Fibroblast of lung (primary cell): ENCODE measurements at regions not wholly inside any gene's neighbourhood (a gene's known extent, or its start where the extent isn't known, plus 50 kb on each side); places are given as distances from the start of the nearest gene placed in this dataset.

Source experiments
- DNase-seq, 2 donors: peaks; one replicate each; pipeline versions ENCODE4 v3.0.0 to v3.0.0-alpha.2; 2010; ENCODE audit warnings: low read depth in 2 of 2
- H2AFZ ChIP-seq: 2 replicates; pipeline ENCODE4 v1.5.1; 2012; ENCODE audit warnings: low read length, control low read depth, inconsistent platforms
- H3K27ac ChIP-seq: 2 replicates; pipeline ENCODE4 v1.5.1; 2011; ENCODE audit warnings: low read length, control low read depth; ENCODE audit not compliant: insufficient read depth
- H3K27me3 ChIP-seq: 2 replicates; pipeline ENCODE4 v1.5.1; 2011; ENCODE audit warnings: mild to moderate bottlenecking, low read length; ENCODE audit not compliant: control insufficient read depth, insufficient read depth
- H3K36me3 ChIP-seq: 2 replicates; pipeline ENCODE4 v1.5.1; 2011; ENCODE audit warnings: low read length; ENCODE audit not compliant: control insufficient read depth, insufficient read depth
- H3K4me1 ChIP-seq: 2 replicates; pipeline ENCODE4 v1.5.1; 2011; ENCODE audit warnings: low read length; ENCODE audit not compliant: control insufficient read depth, insufficient read depth; ENCODE audit errors: extremely low read depth
- H3K4me2 ChIP-seq: 2 replicates; pipeline ENCODE4 v1.5.1; 2011; ENCODE audit warnings: low read length, control low read depth; ENCODE audit not compliant: insufficient read depth; ENCODE audit errors: extremely low read depth
- H3K4me3 ChIP-seq, 4 experiments: fragments of 200-600 bp in 1 of 4; sonication (generic) in 1 of 4; replicated peaks in 1 of 4; 2 replicates each; pipeline ENCODE4 v1.5.1; 2011 to 2016; ENCODE audit warnings: low read length in 4 of 4, low read depth in 3 of 4, mild to moderate bottlenecking in 3 of 4, control low read depth in 2 of 4, inconsistent platforms in 1 of 4, mixed read lengths in 1 of 4; ENCODE audit not compliant: insufficient read depth in 1 of 4; ENCODE audit errors: control extremely low read depth in 1 of 4
- H3K79me2 ChIP-seq: 2 replicates; pipeline ENCODE4 v1.5.1; 2012; ENCODE audit warnings: mild to moderate bottlenecking, low read length, inconsistent platforms; ENCODE audit not compliant: control insufficient read depth, insufficient read depth
- H3K9ac ChIP-seq: 2 replicates; pipeline ENCODE4 v1.5.1; 2011; ENCODE audit warnings: mild to moderate bottlenecking, low read length, control low read depth; ENCODE audit not compliant: insufficient read depth
- H3K9me3 ChIP-seq: 2 replicates; pipeline ENCODE4 v1.5.1; 2012; ENCODE audit warnings: low read depth, low read length; ENCODE audit not compliant: control insufficient read depth, insufficient read depth
- H4K20me1 ChIP-seq: 2 replicates; pipeline ENCODE4 v1.5.1; 2011; ENCODE audit warnings: low read length; ENCODE audit not compliant: control insufficient read depth, insufficient read depth; ENCODE audit errors: extremely low read depth
- EZH2 ChIP-seq: IDR thresholded peaks from 2 replicates; pipeline ENCODE4 v1.5.1; 2012; ENCODE audit warnings: low read length, control low read depth, mild to moderate bottlenecking; ENCODE audit errors: missing control alignments
- TF ChIP-seq, protein P1 (sequence below), 2 donors: IDR thresholded peaks in 1 of 2; conservative IDR thresholded peaks in 1 of 2; 1 replicate in 1 of 2; 2 replicates in 1 of 2; pipeline ENCODE4 v1.5.1; 2011 to 2012; ENCODE audit warnings: low read length in 2 of 2, control low read depth in 1 of 2, inconsistent platforms in 1 of 2, low read depth in 1 of 2, mild to moderate bottlenecking in 1 of 2

DNA sequence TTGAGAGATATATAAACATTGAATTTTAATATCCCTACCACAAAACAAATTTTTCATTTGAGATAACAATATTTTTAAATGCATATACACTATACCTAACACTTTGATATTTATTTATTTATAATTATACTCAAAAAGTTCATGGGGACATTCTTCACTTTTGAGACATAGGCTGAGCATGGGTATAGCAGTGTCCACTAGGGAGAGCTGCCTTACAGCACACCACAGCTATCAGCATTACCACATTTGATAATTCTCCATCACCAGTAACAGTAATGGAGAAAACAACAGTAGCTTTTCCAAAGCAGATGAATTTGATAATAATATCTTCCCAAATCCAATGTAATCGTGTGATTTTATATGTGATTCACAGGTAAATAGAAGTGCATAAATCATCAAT lies 626.1 kb downstream of the DACH1 start:
- no peaks in the 10 kb centered on the region for H3K27me3 ChIP-seq
- H3K4me1 ChIP-seq = no peaks in the 10 kb centered on the region
- H3K4me2 ChIP-seq = no peak overlapping the region
- H3K9ac ChIP-seq = no peak overlapping the region
- H2AFZ ChIP-seq = no peak overlapping the region
- no peaks in the 10 kb centered on the region for H3K9me3 ChIP-seq
- H3K36me3 ChIP-seq = no peaks in the 10 kb centered on the region
- TF ChIP-seq, protein P1, sequence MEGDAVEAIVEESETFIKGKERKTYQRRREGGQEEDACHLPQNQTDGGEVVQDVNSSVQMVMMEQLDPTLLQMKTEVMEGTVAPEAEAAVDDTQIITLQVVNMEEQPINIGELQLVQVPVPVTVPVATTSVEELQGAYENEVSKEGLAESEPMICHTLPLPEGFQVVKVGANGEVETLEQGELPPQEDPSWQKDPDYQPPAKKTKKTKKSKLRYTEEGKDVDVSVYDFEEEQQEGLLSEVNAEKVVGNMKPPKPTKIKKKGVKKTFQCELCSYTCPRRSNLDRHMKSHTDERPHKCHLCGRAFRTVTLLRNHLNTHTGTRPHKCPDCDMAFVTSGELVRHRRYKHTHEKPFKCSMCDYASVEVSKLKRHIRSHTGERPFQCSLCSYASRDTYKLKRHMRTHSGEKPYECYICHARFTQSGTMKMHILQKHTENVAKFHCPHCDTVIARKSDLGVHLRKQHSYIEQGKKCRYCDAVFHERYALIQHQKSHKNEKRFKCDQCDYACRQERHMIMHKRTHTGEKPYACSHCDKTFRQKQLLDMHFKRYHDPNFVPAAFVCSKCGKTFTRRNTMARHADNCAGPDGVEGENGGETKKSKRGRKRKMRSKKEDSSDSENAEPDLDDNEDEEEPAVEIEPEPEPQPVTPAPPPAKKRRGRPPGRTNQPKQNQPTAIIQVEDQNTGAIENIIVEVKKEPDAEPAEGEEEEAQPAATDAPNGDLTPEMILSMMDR (conservative IDR thresholded peaks at IDR 0.05 in 1 of 2, IDR thresholded peaks at IDR 0.05 in 1 of 2; ENCODE audit: low read depth in 1 of 2, low read length in 2 of 2) = peak; percentile 36 to 77
- TF ChIP-seq EZH2 = no peak
- no peak overlapping the region for H3K4me3 ChIP-seq
- no peaks in the 10 kb centered on the region for H3K79me2 ChIP-seq
- peak; percentile 19 to 59 for DNase-seq
- no peaks in the 10 kb centered on the region for H4K20me1 ChIP-seq
- no peak overlapping the region for H3K27ac ChIP-seq

DNA sequence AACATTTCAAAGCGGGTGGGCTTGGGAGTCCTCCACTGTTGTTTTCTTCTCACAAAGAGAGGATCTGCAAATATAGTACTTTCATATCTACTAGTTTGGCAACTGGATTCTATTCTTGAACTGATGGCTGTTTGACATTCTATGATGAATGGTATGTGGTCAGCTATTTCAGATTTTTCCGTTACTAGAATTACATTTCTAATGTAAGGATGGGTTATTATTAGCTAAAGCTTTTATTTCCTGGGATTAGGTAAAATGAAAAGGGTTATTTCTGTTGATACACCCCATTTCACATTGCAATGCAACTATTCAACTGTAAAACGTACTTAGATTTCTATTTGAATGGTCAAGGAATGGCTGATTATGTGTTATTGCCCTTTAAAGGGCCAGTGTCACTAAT lies 629.7 kb downstream of the DACH1 start:
- TF ChIP-seq, protein P1 (conservative IDR thresholded peaks at IDR 0.05 in 1 of 2, IDR thresholded peaks at IDR 0.05 in 1 of 2; ENCODE audit: low read depth in 1 of 2, low read length in 2 of 2) = no peak
- no peak for TF ChIP-seq EZH2
- Histone ChIP-seq H3K9me3 (no peaks in the 10 kb centered on the region), H3K9ac (no peak overlapping the region), H3K4me3 (no peak overlapping the region), H4K20me1 (no peaks in the 10 kb centered on the region), H3K4me2 (no peak overlapping the region), H3K79me2 (no peaks in the 10 kb centered on the region), H3K27ac (no peak overlapping the region), H3K27me3 (no peaks in the 10 kb centered on the region), H3K36me3 (no peaks in the 10 kb centered on the region), H3K4me1 (no peaks in the 10 kb centered on the region), H2AFZ (no peak overlapping the region)
- no peak for DNase-seq

DNA sequence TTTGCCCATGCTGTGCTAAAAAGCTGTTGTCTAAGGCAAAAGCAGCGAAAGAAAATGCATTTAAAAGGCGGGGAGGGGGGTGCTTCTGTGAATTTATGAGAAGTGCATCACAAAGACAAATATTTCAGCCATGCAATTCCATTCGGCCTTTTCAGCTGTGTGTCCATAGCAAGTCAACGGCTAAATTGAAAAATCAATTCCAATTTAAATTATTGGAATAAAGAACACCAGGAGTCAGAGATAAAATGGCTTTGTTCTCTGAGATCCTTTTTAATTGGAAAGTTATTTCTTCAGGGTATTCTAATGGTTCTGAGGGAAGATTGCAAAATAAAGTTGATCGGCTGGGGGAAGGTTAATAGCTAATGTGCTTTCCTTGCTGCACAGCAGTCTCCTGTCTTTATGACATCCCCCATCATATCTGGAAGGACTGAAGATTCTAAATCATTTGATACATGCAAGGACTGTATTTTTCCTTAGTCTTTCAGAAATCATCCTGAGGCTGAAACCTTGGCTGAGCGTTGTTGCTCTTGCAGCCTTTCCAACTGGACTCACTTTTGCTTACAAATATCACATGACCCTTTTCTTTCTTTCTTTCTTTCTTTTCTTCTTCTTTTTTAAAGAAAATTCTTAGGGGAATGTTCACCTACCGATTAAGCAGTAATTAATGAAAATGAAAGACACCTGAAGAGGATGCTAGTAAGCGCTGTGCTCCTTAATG lies 647.1 kb downstream of the DACH1 start:
- no peak overlapping the region for H3K27ac ChIP-seq
- TF ChIP-seq, protein P1 (conservative IDR thresholded peaks at IDR 0.05 in 1 of 2, IDR thresholded peaks at IDR 0.05 in 1 of 2; ENCODE audit: low read depth in 1 of 2, low read length in 2 of 2) = no peak
- no peaks in the 10 kb centered on the region for H3K9me3 ChIP-seq
- no peaks in the 10 kb centered on the region for H4K20me1 ChIP-seq
- H3K4me3 ChIP-seq = no peak overlapping the region
- DNase-seq = no peak
- H3K36me3 ChIP-seq = no peaks in the 10 kb centered on the region
- H3K9ac ChIP-seq = no peak overlapping the region
- no peak overlapping the region for H2AFZ ChIP-seq
- H3K79me2 ChIP-seq = no peaks in the 10 kb centered on the region
- H3K4me2 ChIP-seq = no peak overlapping the region
- no peaks in the 10 kb centered on the region for H3K4me1 ChIP-seq
- H3K27me3 ChIP-seq = no peaks in the 10 kb centered on the region
